HG03571 (cell line): ENCODE measurements at regions not wholly inside any gene's neighbourhood (a gene's known extent, or its start where the extent isn't known, plus 50 kb on each side); places are given as distances from the start of the nearest gene placed in this dataset.
"Not testable (repeated sequence)": the region's sequence is repeated elsewhere in the genome, so short reads cannot be mapped to it uniquely, and the experiment has no call there.

Source experiments
- ATAC-seq: cut with Tn5 transposase; IDR thresholded peaks from one replicate; pipeline ENCODE4 v1.9.1; 2021; ENCODE audit not compliant: unreplicated experiment

DNA sequence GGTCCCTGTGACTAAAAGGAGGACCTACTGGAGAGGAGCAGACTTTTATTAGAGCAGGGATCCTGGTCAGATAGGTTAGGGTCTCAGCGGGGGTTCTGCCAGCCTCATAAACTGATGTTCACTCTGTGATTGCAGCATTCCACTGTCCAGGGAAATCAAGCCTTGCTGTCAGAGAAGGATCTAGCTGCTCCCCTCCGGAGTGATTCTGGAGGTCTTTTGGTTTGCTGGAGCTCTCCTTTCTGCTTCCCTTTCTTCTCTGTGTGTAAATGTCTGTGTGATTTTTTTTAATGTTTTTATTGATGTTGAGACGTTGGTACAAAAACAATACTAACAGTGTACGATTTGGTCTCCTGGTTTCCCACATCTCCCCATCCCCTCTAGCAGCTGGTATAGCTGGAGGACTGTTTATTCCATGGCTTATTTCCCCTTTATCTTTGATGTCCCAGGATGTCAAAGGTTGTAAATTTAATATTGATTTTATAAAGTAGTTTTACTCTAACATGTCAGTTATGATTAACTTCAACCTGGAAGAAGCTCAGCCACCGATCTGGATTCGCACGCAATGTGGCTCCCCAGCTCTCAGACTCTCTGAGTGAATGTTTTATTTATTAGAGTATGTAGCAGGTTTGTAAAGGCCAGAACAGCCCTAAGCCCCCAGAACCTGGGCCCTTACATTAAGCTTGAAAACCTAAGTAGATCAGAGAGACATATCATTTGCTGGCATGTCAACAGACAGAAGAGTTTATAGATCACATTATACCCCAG, 202.3 kb upstream of the G2E3 start:
- no peak for ATAC-seq

DNA sequence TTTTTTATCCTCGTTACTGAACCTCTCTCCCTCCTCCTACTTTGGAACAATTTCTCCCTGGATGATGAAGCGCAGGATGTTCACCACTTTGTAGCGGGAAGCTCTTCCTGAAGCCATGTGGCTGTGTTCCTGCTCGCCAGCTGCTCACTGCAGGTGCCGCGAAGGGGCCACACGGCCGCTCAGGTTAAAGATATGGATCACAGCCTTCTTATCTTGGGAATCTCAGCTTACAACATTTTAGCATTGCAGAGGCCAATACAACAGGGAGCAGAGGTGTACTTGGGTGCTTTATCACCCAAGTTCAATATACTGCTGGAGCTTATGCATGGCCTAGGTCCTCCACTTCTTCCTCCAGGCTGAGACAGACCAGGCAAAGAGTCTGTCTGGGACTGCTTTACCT, 201.2 kb upstream of the G2E3 start:
- no peak for ATAC-seq

DNA sequence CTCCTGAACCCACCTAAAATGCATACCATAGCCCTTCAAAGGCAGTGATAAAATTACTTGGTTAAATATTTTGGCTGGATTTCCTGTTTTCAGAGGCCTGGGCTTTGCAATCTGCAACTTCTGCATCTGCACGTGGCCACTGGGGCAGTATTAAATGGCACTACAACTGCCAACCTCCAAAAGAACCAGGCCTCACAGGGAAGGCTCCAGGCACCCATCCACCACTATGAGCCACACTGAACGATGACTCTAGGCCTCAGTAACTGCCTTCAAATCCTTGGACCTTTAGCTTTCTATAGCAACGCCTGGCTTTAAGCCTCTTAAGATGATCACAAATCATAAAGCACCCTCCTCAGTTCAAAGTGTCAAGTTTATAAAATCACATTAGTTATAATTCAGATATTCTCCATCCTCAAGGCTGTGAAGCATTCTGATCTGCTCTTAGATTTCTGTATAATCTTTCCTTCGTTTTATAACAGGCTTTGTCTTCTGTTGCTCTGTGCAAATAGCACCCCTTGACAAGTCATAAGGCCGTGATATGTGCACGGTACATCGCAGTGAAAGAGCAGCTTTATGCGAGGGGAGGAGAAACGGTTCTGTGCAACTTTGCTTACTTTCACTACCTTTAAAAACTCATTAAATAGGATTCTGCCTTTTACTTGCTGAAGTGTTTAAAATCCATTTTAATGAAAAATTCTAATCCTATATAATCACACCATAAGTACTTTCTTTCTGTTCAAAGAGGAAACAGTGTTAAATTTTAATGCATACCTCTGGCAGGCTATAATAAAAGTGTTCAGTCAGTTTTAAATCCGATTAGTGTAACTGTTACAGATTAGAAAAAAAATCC, 196.4 kb upstream of the G2E3 start:
- no peak for ATAC-seq

DNA sequence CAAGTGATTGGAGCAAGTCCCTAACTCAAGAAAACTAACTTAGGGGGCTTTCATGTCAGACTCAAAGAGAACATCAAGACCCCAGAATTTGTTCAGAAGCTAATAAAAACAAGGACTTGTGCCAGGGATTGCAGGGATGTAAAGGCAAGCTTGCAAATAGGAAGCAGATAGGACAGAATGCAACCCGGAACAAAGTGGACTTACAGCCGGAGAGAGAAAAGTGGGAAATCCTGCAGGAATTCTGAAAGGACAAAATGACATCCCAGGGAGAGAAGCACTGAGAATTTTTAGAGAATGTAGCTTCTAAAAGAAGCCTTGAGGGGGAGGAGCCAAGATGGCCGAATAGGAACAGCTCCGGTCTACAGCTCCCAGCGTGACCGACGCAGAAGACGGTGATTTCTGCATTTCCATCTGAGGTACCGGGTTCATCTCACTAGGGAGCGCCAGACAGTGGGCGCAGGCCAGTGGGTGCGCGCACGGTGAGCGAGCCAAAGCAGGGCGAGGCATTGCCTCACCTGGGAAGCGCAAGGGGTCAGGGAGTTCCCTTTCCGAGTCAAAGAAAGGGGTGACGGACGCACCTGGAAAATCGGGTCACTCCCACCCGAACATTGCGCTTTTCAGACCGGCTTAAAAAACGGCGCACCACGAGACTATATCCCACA, 195.6 kb upstream of the G2E3 start:
- ATAC-seq = not testable (repeated sequence)

DNA sequence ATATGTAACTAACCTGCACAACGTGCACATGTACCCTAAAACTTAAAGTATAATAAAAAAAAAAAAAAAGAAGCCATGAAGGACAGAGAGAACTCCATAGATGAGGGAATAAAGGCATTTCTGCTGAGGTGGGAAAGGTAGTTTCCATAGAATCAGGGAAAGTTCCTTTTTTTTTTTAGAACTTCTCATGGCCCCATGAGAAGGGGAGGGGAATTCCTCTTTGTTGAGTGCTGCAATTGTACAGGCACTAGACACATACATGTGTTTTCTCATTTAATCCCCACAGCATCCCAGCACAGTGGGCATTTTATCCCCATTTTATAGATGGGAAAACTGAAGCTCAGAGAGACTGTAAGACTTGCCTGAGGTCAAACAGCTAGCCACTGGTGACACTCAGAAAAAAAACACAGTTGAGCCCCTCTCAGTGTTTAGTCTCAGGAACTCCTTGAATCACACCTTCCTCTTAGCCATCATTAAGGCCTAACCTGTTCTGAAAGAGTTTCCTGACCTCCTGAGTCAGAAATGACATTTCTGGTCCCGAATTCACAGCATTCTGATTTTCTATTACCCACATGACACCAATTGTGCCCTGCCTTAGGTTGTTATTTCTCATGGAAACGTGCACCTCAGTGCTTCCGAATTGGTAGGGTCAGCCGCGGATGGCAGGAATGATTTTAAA, 189.3 kb upstream of the G2E3 start:
- ATAC-seq = no peak

DNA sequence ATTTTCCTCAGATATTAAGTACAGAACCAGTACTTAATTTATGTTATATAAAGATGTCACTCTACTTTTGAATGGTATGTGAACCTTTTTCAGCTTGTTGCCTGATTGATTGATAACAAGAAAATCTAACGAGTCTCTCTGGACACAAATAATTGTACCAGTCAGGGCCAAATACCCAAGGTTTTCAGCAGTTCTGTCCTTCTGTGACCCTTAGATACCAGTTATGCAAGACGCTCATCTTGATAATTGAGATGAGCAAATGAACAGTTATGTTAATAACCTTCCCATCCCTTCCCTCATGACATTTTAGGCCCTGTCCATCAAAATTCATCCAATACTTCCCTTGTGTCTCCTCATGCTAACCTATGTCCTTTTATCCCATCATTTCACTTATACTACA, 185.9 kb upstream of the G2E3 start:
- ATAC-seq = no peak

DNA sequence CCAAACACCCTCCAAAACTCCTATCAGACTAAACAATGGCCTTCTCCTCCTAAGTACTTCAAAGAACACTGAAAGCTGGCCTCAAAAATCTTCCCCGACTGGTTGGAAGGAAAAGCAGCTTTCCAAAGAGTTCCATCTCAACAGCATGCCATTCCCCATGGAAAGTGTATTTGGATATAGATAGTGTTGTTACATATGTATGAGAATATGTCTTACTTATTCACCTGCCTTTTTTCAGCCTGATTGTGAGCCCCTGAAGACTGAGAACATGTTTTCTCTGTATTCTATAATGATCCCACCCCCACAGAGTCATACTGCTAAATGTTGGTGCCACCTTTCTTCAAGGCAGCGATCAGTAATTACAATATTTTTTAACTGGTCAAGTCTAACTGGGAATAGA, 185.4 kb upstream of the G2E3 start:
- ATAC-seq = no peak

DNA sequence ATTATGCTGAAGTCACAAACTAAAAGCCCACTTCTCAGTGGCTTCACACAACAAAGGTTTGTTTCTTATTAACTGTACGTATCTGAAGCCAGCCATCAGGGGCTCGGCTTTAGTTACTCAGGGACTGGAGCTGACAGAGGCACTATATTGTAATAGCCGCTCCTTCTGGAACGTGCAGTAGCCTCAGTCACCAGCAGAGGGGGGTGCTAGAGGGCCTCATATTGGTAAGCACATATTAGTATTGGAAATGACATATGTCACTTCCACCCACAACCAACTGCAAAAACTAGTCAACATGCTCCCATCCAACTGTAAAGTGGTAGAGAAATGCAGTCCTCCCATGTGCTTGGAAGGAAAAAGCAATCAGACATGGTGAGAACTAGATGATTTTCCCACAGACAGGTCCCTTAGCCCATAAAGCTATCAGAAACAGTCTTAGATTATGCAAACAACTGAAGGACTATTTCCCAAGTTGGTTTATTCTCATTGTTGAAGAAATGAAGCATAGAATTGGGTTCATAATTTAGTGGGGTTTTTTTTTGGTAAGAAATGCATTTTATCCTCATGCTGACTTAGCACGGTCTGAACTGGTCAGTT, 183.6 kb upstream of the G2E3 start:
- ATAC-seq = peak; percentile 90

DNA sequence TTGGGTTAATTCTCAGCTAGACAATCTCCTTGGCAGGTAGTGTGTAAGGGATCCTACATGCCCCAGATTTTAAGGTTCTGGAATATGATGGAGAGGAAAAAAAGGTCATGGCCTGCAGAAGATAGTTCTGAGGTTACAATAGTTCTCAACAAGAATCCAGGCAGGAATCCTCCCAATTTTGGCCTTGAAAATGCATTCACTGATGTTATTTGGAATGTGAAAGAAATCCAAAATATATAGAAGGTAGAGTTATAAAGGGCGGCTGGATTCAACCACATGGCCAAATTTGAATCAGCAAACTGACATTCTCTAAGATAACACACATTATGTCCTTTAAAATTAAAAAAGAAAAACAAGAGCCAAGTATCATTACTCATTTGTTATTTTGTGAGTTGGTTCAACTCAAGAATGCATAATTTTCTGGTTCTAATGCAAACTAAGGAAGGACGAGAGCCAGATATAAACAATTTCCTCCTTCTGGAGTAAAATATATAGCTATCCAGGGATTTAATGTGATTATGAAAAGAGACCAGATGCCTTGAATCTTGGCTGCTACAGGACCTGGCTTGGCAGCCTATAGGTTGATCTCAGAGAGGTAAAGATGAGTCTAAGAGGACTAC, 177.0 kb upstream of the G2E3 start:
- no peak for ATAC-seq

DNA sequence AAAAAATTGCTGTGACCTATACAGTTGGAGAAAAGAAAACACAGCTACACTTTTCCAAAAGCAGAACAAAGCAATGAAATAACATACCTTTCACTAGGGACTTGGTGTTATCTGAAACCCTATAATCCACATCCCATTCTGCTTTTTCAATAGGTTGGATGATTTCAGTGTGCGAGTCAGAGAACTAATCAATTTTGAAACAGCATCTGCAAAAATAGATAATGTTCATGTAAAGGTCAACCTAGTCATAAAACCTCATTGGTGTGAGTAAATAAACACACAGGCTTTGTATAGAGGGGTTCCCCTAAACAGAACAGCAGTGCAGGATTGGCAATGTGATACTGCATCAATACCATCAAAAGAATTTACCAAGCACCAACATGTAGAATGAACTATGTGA, 173.0 kb upstream of the G2E3 start:
- no peak for ATAC-seq

DNA sequence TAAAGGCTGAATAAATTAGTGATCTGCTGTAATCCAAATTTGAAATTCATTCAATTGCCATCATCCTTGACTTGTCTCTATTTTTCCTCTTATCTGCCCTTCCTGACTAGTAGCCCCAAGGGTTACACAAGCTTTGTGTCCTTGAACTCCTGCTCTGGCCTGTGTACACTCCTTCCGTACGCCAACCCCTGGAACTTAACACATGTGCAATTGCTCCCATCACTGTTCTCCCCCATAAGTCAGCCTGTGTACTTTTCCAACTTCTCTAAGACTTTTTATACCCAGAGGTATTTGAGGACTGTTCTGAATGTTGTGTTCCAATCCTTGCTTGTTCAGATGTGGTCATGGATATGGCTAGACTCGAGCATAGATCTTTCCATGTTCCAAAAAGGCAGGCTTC, 171.1 kb upstream of the G2E3 start:
- ATAC-seq = no peak

DNA sequence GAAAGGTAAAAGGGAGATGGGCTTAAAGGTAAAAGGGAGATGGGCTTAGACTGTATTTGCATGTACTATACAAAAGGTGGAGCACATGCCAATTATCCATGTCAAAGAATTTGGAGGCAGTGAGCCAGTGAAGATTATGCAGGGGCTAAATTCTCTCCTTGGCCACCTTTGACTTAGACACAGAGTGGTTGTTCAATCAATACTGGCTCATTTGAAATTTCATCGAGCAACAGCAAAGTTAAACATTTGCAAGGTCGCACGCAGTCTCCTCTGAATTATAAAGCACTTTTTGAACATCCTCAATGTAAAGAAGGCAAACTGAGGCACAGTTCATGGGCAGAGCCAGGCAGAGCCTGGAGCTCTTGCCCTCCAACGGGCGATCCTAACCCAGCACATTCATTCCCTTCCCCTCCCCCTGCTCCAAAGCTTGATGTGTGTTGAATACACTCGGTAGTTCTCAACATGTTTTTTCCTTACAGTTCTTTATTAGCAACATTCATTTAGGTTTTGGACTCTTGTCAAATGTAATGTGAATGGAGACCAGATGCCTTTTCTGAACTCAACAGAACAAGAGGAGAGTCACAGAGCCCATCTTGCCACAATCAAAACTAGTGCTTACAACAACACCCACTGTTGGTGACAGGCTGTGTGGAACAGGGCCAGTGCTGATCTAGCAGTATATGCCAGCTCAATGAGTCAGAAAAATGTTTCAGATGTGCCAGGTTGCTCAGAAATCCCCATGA, 169.7 kb upstream of the G2E3 start:
- no peak for ATAC-seq

DNA sequence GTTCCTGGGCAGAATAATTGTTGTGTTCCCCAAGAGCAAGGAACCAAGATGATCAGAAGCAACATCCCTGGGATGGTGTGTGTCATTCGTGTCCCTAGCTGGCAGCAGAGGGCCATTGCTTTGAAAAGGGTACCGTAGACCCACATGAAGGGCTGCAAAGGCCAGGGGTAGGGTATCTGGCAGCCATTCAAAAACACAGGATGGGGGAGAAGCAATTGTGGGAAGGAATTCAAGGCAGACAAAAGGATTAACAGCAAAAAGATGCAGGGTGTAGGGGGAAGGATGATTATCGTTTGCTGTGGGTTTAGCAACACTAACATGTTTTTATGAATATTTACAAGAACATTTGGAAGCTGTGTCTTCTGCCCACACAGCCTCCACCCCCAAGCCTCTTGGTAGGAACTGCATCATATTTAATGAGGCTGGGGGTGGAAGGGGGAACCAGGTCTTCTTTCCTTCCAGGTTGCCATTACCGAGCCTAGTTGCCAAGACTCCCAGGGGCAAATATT, 169.0 kb upstream of the G2E3 start:
- no peak for ATAC-seq

DNA sequence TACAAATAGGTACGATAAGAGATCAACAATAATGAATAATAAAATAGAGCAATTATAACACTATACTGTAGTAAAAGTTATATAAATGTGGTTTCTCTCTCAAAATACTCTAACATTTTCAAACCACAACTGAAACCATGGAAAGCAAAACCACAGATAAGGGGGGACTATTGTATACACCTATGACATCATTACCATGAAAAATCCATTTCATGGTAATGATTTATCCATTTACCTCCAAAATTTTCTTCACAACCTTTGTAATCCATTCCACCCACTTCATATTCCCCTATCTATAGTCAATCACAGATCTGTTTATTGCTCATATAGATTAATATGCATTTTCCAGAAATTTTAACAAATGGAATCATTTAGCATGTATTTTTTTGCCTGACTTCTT, 163.9 kb upstream of the G2E3 start:
- no peak for ATAC-seq

DNA sequence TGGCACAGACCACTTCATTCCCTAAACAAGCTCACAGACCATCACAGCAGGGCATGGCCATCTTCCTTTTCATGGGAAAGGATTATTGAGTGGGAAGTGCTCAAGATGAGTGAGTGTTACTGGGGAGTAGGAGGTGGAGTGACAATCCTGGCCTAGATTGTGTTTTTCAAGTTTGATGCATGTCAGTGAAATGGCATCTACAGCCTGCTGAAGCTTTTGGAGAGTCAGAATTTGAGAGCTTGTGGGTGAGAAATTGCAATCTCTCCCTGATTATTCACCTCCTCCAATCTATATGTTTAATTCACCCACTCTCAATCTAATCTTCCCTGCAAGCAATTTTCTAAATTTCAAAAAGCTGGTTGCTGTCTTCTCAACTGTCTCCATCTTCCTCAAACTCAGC, 156.1 kb upstream of the G2E3 start:
- ATAC-seq = no peak

DNA sequence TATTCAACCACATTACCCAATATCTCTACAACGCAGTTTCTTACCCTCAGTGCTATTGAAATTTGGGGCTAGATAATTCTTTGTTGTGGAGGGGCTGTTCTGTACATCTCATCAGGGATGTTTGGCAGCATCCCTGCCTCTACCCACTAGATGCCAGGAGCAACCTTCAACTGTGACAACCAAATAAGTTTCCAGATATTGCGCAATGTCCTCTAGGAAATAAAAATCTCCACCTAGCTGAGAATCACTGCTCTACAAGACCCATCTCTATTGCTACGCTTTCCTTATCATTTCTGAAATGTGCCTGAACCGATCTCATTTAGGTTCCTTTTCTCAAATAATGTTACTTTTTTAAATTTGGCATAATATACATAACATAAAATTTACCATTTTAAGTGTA, 155.2 kb upstream of the G2E3 start:
- no peak for ATAC-seq

DNA sequence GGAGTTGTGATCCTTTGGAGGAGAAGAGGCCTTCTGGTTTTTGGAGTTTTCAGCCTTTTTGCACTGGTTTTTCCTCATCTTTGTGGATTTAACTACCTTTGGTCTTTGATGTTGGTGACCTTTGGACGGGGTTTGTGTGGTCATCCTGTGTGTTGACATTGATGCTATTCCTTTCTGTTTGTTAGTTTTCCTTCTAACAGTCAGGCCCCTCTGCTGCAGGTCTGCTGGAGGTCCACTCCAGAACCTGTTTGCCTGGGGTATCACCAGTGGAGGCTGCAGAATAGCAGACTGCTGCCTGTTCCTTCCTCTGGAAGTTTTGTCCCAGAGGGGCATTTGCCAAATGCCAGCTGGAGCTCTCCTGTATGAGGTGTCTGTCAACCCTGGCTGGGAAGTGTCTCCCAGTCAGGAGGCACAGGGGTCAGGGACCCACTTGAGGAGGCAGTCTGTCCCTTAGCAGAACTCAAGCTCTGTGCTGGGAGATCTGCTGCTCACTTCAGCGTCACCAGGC, 149.4 kb upstream of the G2E3 start:
- ATAC-seq = not testable (repeated sequence)

DNA sequence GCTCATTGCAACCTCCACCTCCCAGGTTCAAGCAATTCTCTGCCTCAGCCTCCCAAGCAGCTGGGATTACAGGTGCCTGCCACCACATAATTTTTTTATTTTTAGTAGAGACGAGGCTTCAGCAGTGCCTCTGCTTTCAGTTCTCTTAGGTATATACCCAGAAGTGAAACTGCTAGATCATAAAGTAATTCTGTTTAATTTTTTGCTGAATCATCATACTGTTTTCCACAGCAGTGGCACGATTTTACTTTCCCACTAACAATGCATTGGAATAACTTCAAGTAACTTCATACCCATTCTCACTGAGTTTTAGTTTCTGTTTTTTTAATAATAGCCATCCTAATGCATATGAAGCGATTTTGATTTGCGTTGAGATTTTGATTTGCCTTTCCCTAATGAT, 148.0 kb upstream of the G2E3 start:
- no peak for ATAC-seq

DNA sequence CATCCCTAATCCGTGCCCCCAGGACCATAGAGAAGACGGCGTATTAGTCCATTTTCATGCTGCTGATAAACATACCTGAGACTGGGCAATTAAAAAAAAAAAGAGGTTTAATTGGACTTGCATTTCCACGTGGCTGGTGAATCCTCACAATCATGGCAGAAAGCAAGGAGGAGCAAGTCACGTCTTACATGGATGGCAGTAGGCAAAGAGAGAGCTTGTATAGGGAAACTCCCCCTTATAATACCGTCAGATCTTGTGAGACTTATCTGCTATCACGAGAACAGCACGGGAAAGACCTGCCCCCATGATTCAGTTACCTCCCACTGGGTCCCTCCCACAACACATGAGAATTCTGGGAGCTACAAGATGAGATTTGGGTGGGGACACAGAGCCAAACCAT, 145.8 kb upstream of the G2E3 start:
- ATAC-seq = not testable (repeated sequence)
